ENCODE measurements at regions not wholly inside any gene's neighbourhood (a gene's known extent, or its start where the extent isn't known, plus 50 kb on each side); places are given as distances from the start of the nearest gene placed in this dataset.
"Not testable (repeated sequence)": the region's sequence is repeated elsewhere in the genome, so short reads cannot be mapped to it uniquely, and the experiment has no call there.

DNA sequence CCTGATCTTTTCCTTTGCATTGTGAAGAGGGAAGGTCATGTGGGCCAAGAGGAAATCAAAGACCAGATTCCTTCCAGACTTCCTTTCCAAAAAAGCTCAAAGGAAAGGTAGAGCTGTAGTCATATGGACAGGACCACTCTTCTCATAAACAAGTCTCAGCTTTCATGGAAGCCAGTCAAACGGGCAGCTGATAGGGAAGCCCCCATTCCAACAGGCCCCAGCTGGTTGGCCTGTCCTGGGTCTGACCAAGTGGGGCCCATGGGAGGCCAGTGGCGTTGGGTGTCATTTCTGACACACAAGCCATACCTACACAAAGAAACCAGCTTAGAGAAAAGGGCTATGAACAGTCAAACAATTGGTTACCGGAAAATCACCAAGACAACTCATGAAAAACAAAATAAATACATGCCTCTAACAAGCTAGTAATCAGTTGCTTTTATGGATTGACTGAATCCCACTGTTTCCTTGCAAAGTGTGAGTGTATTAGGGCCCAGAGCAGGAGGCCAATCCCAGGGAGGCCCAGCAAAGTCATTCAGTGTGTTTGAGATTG lies 149.6 kb upstream of the MAMLD1 start:
- Mint-ChIP-seq H3K4me3 (no peak overlapping the region), H3K4me1 (ENCODE audit: low read depth) (no peaks in the 10 kb centered on the region), H3K9me3 (no peaks in the 10 kb centered on the region), H3K27ac (no peak overlapping the region), H3K27me3 (no peaks in the 10 kb centered on the region), H3K36me3 (no peaks in the 10 kb centered on the region)
- intact Hi-C loops (cut with micrococcal nuclease): no loop called here
- DNase-seq: no peak
- CTCF ChIA-PET: no interaction called here
- POLR2A ChIA-PET: no interaction called here

DNA sequence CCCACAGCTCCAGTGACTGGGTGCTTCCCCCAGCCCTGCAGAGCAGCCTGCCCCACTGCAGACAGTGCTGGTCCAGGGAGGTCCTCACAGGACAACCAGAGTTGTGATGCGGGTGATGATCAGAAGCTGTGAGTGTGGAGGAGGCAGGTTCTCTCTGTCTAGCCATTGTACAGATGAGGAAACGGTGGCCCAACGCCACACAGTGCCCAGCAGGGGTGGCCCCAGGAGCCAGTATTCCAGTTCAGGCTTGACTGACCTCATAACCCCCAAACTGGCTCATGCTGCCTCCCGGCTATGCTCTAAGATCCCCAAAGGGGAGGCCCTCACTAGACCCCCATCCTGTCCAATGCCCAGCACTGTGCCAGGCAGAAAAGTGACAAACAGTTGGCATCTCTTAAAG lies 147.1 kb upstream of the MAMLD1 start:
- CTCF ChIA-PET; DNase-seq; H3K4me3 Mint-ChIP-seq; H3K36me3 Mint-ChIP-seq; H3K4me1 Mint-ChIP-seq (ENCODE audit: low read depth); H3K27ac Mint-ChIP-seq; H3K27me3 Mint-ChIP-seq; intact Hi-C loops (cut with micrococcal nuclease); POLR2A ChIA-PET; H3K9me3 Mint-ChIP-seq: not testable (repeated sequence)

DNA sequence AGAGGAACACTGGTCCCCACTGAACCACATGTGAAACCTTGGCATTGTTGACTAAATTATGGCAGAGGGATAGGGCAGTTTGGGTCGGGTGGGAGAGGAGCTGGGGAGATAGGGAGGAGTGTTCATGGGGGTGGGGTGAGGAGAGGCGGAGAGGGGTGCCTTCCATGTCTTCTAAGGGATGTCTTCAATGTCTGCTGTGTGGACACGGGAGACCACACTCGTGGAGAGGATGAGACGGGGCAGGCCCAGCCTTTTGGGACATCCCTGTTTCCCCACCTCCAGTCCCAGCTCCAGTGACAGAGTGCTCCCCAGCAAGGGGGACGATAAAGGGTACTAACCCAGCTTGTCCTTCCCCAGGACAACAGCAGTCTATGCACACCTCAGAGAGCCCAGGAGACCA lies 146.4 kb upstream of the MAMLD1 start:
- H3K36me3 Mint-ChIP-seq: no peaks in the 10 kb centered on the region
- ChIA-PET POLR2A (no interaction called here), CTCF (no interaction called here)
- no peaks in the 10 kb centered on the region for H3K9me3 Mint-ChIP-seq
- no peaks in the 10 kb centered on the region for H3K4me1 Mint-ChIP-seq (ENCODE audit: low read depth)
- no peak for DNase-seq
- no peak overlapping the region for H3K4me3 Mint-ChIP-seq
- H3K27me3 Mint-ChIP-seq: no peaks in the 10 kb centered on the region
- intact Hi-C loops (cut with micrococcal nuclease): no loop called here
- no peak overlapping the region for H3K27ac Mint-ChIP-seq

DNA sequence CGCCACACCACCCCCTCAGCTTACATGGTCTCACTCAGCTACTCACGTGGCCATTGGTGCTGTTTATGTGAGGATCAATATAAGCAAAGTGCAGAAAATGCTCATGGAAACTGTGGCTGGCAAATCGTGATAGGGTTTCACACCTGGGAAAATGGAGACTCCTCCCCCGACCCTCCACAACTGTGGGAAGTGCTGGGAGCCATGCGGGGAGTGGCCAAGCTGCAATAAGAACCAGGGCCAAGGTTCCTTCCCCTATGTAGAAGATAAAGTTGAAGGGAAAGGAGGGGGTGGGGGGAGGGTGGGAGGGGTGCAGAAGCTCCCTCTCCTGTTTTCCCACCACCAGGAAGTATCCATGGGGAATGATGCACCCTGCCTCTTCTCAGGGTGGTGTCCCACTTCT lies 145.5 kb upstream of the MAMLD1 start:
- ChIA-PET CTCF (no interaction called here), POLR2A (no interaction called here)
- no peaks in the 10 kb centered on the region for H3K4me1 Mint-ChIP-seq (ENCODE audit: low read depth)
- intact Hi-C loops (cut with micrococcal nuclease): no loop called here
- no peak overlapping the region for H3K4me3 Mint-ChIP-seq
- no peaks in the 10 kb centered on the region for H3K9me3 Mint-ChIP-seq
- H3K36me3 Mint-ChIP-seq: no peaks in the 10 kb centered on the region
- no peak for DNase-seq
- H3K27me3 Mint-ChIP-seq: no peaks in the 10 kb centered on the region
- H3K27ac Mint-ChIP-seq: no peak overlapping the region

DNA sequence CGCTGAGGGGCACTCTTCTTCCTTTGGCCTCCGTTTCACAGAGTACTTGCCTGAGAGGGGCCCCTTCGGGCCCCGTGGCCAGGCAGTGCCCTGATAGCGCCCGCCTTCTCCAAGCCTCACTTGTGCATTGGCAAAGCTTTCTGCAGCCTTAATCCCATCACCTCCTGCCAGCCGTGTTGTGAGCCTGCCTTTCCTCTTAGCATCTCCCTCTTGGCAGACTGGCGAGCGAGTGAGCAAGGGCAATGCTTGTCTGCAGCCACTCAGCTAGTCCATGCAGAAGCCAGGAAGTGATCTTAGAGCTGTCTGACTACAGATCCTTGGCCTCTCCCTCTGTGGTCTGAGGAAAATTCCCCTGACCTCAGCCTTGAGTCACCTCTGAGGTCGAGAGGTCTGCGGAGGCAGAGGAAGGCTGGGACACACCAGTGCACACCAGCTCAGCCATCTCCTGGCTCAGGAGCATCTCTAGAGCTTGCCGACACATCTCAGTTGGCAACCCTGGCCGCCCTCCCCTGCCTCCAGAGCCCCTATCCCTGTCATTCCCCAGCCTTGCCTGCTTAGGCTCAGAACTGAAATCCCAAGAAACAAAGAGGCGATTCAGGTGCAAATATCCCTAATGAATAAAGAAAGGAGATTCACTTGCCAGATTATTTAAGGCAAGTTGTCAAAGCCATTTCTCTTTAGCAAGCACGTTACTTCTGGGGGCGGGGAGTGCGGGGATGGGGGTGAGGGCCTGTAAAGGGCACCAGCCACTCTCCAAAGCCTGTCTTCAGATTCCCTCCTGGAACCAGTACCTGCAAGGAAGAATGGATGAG lies 143.5 kb upstream of the MAMLD1 start:
- Mint-ChIP-seq H3K9me3 (no peaks in the 10 kb centered on the region), H3K36me3 (no peaks in the 10 kb centered on the region), H3K27ac (no peak overlapping the region), H3K27me3 (no peaks in the 10 kb centered on the region), H3K4me3 (no peak overlapping the region), H3K4me1 (ENCODE audit: low read depth) (no peaks in the 10 kb centered on the region)
- DNase-seq: peak; percentile 18
- ChIA-PET POLR2A (no interaction called here), CTCF (no interaction called here)
- intact Hi-C loops (cut with micrococcal nuclease): no loop called here

DNA sequence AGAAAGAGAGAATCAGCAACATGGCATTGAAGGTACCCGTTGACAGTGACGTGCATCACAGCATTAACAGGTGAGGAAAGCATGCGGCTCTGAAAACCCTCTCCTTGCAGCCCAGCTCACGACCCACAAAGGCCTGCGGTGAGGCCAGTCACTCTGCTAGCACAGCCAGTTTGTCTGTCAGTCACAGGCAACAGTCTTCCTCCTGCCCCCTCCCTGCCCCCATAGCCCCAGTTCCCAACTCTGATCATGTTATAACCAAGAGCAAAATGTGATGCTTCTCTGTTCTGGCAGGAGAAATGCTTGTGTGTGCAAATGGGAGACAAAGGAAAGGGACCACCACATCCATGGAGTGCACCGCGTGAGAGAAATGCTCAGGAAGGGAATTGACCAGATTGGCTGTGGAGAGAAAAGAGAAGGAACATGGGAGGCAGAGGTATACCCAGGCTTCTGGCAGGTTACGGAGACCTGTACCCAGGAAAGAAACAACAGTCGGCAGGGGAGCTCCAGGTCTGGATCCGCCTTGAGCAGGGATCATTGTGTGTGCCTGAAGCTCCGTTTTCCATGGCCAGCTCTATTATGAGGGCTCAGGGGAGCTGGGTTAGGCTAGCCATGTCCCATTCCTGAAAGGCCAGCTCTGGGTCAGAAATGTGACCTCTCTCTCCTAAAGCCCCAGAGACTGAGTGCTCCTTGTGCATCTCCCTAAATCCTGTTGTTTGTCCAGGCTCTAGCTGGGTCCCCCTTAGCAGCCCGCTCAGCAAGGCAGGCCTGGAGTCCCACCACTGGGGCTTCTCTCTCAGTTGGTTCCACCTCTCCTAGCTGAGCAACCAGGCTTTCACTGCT lies 139.7 kb upstream of the MAMLD1 start:
- no peaks in the 10 kb centered on the region for H3K36me3 Mint-ChIP-seq
- H3K9me3 Mint-ChIP-seq: no peaks in the 10 kb centered on the region
- no peaks in the 10 kb centered on the region for H3K4me1 Mint-ChIP-seq (ENCODE audit: low read depth)
- POLR2A ChIA-PET: no interaction called here
- CTCF ChIA-PET: no interaction called here
- intact Hi-C loops (cut with micrococcal nuclease): no loop called here
- no peak overlapping the region for H3K27ac Mint-ChIP-seq
- H3K4me3 Mint-ChIP-seq: no peak overlapping the region
- no peaks in the 10 kb centered on the region for H3K27me3 Mint-ChIP-seq
- no peak for DNase-seq

DNA sequence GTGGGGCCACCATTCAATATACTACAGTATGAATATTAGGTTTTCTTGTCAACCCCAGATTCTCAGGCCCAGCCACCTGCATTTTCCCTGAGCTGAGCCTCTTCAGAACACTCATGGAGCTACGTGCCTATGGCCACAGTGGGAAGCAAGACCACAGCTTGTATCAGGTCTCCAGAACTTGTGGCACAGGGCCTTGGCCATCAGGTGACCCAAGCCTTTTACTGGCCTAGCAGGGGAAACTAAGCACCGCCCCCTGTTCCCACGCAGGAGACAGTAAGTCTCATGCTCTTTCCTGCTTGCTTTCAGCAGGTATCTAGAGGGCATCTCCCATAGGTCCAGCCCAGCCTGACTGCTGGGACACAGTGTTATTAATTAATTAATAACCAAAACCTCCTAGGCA lies 138.4 kb upstream of the MAMLD1 start:
- Mint-ChIP-seq H3K27me3 (no peaks in the 10 kb centered on the region), H3K36me3 (no peaks in the 10 kb centered on the region), H3K27ac (no peak overlapping the region), H3K4me1 (ENCODE audit: low read depth) (no peaks in the 10 kb centered on the region), H3K9me3 (no peaks in the 10 kb centered on the region), H3K4me3 (no peak overlapping the region)
- ChIA-PET CTCF (no interaction called here), POLR2A (no interaction called here)
- no peak for DNase-seq
- intact Hi-C loops (cut with micrococcal nuclease): no loop called here

DNA sequence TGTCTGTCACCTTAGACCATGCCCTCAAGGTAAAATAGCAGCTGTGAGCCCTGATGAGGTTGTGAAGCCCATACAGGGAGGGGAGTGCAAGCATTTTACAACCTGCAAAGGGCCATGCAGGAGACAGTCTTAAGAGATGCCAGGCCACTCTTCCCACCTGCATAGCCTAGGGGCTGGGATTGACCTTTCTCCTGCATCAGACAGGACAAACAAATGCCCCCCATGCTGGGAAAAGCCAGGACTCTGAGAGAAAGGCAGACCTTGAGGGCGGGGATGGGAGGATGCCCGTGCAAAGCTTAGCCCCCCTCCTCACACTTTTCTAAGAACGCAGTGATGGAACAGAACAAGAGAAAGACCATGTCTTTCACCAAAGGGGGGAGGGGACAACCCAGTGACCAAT lies 137.9 kb upstream of the MAMLD1 start:
- Mint-ChIP-seq H3K4me3 (no peak overlapping the region), H3K9me3 (no peaks in the 10 kb centered on the region), H3K4me1 (ENCODE audit: low read depth) (no peaks in the 10 kb centered on the region), H3K27me3 (no peaks in the 10 kb centered on the region), H3K36me3 (no peaks in the 10 kb centered on the region), H3K27ac (no peak overlapping the region)
- CTCF ChIA-PET: no interaction called here
- DNase-seq: no peak
- POLR2A ChIA-PET: no interaction called here
- intact Hi-C loops (cut with micrococcal nuclease): no loop called here

DNA sequence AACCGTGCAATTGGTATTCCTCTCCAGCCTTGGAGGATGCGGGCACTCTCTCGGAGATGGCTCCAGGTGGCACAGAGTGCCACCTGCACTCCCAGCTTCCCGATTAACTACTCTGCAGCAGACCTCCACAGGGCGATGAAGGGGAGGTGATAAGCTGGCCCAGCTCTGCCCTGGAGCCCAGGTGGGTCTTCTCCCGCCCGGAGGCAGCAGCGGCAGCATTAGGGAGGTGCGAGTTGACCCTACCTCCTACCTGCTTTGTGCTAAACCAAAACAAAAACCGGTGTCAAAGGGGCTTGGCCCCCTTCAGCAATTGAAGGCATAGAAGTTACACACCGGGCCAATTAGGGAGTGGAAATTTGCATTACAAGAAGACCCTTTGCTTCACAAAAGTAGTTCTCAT lies 137.4 kb upstream of the MAMLD1 start:
- H3K36me3 Mint-ChIP-seq: no peaks in the 10 kb centered on the region
- no peak overlapping the region for H3K27ac Mint-ChIP-seq
- no peak overlapping the region for H3K4me3 Mint-ChIP-seq
- intact Hi-C loops (cut with micrococcal nuclease): no loop called here
- CTCF ChIA-PET: no interaction called here
- H3K9me3 Mint-ChIP-seq: no peaks in the 10 kb centered on the region
- POLR2A ChIA-PET: no interaction called here
- no peaks in the 10 kb centered on the region for H3K4me1 Mint-ChIP-seq (ENCODE audit: low read depth)
- DNase-seq: no peak
- H3K27me3 Mint-ChIP-seq: peaks cover 1% of the 10 kb centered on the region

DNA sequence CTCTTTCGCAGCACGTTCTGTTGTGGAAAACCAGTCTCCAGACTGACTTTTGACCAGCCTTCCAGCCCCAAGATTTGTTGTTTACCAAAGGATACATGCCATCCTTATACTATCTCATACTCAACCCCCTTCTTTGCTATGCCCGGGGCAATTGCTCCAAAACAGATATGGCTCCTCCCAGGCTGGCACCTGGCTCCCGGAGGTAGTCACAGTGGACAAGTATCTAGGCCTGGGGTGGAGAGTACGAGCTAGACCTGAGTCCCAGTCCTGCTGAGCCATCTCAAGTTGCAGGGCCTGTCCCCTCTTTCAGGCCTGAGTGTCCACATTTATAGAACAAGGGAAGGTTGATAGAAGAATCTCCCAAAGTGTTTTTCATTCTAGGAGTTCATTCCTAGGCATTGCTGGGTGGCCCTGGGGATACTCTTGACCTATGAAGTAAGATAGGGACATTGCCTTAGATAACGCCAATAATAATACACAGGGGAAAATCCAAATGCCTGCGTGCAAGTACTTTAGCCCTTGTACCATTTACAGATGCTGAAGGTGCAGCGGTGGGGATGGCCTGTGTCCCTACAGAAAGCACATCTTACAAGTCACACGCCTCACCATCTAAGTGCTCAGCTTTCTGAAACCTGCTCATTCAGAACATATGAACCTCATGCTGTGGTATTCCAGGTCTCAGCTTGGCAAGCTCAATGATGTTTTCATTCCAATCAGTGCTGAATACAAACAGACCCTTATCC lies 136.7 kb upstream of the MAMLD1 start:
- ChIA-PET CTCF (no interaction called here), POLR2A (no interaction called here)
- peaks cover 1% of the 10 kb centered on the region for H3K27me3 Mint-ChIP-seq
- no peaks in the 10 kb centered on the region for H3K4me1 Mint-ChIP-seq (ENCODE audit: low read depth)
- no peak overlapping the region for H3K4me3 Mint-ChIP-seq
- H3K27ac Mint-ChIP-seq: no peak overlapping the region
- H3K36me3 Mint-ChIP-seq: no peaks in the 10 kb centered on the region
- DNase-seq: no peak
- intact Hi-C loops (cut with micrococcal nuclease): no loop called here
- H3K9me3 Mint-ChIP-seq: no peaks in the 10 kb centered on the region

DNA sequence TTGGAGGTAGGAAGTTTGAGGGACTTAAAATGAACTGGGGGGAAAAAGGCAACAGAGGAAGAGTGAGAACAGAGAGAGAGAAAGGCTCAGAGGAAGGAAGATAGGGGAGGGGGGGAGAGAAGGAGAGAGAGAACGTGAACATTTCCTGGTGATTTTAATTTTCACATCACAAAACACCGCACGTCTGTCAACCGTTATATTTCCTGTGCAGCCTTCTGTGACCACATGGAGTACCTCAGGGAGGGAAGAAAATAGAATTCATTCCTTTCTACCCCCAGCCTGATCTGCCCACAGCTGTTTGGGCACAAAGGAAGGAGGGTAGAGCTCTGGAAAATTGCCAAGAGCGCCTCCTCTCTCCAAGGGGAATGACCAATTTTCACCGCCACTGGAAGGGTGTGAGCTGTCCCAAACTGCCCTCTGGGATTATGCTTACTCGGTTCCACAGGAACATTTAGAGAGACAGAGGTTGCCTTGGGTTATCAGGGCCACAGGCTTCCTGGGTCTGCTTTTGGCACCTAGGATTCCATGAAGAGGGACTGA lies 135.7 kb upstream of the MAMLD1 start:
- Mint-ChIP-seq H3K9me3 (no peaks in the 10 kb centered on the region), H3K27me3 (peaks cover 1% of the 10 kb centered on the region), H3K36me3 (no peaks in the 10 kb centered on the region), H3K27ac (no peak overlapping the region), H3K4me3 (no peak overlapping the region), H3K4me1 (ENCODE audit: low read depth) (no peaks in the 10 kb centered on the region)
- POLR2A ChIA-PET: no interaction called here
- intact Hi-C loops (cut with micrococcal nuclease): no loop called here
- CTCF ChIA-PET: no interaction called here
- no peak for DNase-seq

DNA sequence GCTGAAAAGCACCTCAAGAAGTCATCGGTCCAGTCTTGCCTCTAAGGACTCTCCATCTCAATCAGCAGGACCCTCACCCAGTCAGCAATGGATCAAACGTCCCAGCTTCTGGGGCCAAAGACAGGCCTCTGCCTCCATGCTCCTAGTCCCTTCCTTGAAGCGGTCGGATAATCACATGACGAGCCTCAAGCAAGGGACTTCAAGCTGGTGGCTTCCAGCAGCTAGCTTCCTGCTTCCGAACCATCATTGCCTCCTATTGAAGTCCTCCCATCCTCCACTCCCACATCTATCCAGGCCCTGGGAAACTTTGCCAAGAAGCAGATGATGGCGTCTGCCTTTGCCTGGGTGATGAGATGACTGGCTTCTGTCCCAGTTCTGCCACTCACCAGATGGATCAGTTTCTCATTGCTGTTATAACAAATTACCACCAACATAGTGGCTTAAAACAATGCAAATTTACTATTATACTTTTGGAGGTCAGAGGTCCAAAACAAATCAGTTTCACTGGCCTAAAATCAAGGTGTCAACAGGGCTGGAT lies 135.2 kb upstream of the MAMLD1 start:
- ChIA-PET POLR2A (no interaction called here), CTCF (no interaction called here)
- no peak overlapping the region for H3K4me3 Mint-ChIP-seq
- no peaks in the 10 kb centered on the region for H3K36me3 Mint-ChIP-seq
- no peaks in the 10 kb centered on the region for H3K9me3 Mint-ChIP-seq
- intact Hi-C loops (cut with micrococcal nuclease): no loop called here
- H3K4me1 Mint-ChIP-seq (ENCODE audit: low read depth): no peaks in the 10 kb centered on the region
- peaks cover 1% of the 10 kb centered on the region for H3K27me3 Mint-ChIP-seq
- no peak for DNase-seq
- no peak overlapping the region for H3K27ac Mint-ChIP-seq
